ENCODE measurements at regions not wholly inside any gene's neighbourhood (a gene's known extent, or its start where the extent isn't known, plus 50 kb on each side); places are given as distances from the start of the nearest gene placed in this dataset.

GRCh38 chr20:50354721-50355589 is 155.2 kb upstream of the PTPN1 start:
- DNase-seq (ENCODE audit: low read depth) = no peak
- TF ChIP-seq, protein P1, sequence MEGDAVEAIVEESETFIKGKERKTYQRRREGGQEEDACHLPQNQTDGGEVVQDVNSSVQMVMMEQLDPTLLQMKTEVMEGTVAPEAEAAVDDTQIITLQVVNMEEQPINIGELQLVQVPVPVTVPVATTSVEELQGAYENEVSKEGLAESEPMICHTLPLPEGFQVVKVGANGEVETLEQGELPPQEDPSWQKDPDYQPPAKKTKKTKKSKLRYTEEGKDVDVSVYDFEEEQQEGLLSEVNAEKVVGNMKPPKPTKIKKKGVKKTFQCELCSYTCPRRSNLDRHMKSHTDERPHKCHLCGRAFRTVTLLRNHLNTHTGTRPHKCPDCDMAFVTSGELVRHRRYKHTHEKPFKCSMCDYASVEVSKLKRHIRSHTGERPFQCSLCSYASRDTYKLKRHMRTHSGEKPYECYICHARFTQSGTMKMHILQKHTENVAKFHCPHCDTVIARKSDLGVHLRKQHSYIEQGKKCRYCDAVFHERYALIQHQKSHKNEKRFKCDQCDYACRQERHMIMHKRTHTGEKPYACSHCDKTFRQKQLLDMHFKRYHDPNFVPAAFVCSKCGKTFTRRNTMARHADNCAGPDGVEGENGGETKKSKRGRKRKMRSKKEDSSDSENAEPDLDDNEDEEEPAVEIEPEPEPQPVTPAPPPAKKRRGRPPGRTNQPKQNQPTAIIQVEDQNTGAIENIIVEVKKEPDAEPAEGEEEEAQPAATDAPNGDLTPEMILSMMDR (IDR thresholded peaks at IDR 0.05; ENCODE audit: control insufficient read depth, extremely low read depth, insufficient read depth) = no peak
- no peak overlapping the region for H3K4me3 ChIP-seq (ENCODE audit: low read depth, low read length)

DNA sequence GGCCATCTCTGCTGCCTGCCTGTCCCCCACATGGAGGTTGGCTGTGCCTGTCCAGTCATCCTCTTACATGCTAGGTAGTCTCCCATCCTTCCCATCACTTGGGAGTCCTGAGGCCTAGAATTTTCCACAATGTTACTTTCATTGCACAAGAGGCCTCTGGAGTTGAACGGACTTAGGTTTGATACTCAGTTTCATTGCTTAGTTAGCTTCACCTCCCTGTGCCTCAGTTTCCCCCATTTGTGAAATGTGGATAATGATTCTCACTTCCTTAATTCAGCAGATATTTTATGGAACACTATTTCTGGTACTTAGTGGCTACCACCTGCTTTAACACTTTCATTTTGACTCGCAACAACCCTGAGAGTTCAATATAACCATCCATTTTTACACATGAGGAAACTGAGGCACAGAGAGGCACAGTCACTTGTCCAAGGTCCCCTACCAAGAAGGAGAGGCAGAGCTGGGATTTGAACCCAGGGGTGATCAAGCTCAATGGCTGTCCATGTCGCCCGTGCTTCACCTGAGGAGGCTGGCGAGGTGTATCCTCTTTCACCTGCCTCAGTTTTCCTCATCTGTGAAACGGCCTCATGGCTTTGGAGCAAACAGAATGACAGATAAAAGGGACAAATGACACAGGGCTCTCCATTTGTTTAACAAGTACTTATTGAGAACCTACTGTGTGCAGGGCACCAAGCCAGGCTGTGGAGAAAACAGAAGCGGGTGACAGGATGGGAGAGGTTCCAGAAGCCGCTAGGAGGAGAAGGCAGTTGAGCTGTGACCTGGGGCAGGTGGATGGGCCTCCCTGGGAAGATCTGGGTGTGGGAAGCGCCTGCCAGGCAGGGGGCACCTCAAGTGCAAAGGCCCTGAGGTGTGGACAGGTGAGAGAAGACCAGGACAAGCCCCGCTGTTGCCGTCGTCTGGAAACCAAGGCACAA is 154.3 kb upstream of the PTPN1 start:
- TF ChIP-seq, protein P1 (IDR thresholded peaks at IDR 0.05; ENCODE audit: control insufficient read depth, extremely low read depth, insufficient read depth) = no peak
- DNase-seq (ENCODE audit: low read depth) = no peak
- no peak overlapping the region for H3K4me3 ChIP-seq (ENCODE audit: low read depth, low read length)

DNA sequence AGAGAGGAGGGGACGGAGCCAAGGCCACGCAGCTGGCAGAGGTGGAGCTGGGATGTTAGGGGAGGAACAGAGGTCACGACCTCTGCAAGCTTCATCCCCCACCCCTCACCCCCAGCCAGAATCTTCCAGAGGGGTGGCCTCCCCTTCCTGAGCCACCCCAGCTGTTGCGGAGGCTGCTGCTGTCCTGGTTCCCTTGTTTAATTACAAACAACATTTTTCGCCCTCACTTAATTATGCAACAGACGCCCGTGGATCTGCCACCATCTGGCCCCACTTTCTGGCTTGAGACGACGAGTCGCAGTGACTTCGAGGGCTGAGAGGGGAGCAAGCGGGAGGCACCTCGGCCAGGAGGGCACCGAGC is 153.7 kb upstream of the PTPN1 start:
- TF ChIP-seq, protein P1 (IDR thresholded peaks at IDR 0.05; ENCODE audit: control insufficient read depth, extremely low read depth, insufficient read depth) = no peak
- DNase-seq (ENCODE audit: low read depth) = no peak
- H3K4me3 ChIP-seq (ENCODE audit: low read depth, low read length) = no peak overlapping the region

DNA sequence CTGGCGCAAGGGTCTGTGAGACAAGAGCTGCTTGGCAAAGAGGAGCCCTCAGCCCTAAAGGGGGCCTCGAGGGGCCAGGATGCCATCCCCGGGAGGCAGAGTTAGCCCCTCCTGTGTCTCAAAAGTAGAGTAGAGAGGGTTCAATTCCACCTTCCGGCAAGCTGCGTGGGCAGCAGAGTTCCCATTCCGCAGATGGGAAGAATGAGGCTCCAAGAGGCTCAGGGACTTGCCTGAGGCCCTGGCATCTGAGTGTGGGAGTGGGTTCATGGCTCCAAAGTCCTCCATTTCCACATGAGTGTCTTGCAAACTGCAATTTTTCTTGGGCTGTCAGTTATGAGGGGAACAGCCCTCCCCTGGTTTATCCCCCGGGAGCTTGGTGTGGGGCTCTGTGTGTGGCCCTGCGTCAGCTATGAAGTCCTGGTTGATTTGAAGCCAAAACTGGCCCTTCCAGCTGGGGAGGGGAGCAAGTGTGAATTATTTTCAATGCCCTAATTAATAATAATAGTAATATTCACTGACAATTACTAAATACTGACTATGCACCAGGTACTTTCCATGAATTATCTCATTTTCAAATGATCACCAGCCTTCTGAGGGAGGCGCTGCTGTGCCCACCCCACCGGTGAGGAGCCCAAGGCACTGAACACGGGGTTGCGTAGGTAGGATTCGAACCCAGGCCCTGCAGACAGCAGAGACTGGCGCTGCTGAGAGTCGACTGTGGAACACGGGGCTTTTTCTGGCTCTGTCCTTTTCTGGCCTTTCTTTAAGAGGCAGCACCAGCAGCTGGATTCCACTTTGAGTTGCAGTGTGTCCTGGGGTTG is 153.0 kb upstream of the PTPN1 start:
- DNase-seq (ENCODE audit: low read depth) = no peak
- no peak overlapping the region for H3K4me3 ChIP-seq (ENCODE audit: low read depth, low read length)
- TF ChIP-seq, protein P1 (IDR thresholded peaks at IDR 0.05; ENCODE audit: control insufficient read depth, extremely low read depth, insufficient read depth) = no peak

GRCh38 chr20:50357783-50358161 is 152.4 kb upstream of the PTPN1 start:
- DNase-seq (ENCODE audit: low read depth) = no peak
- no peak overlapping the region for H3K4me3 ChIP-seq (ENCODE audit: low read depth, low read length)
- TF ChIP-seq, protein P1 (IDR thresholded peaks at IDR 0.05; ENCODE audit: control insufficient read depth, extremely low read depth, insufficient read depth) = no peak

DNA sequence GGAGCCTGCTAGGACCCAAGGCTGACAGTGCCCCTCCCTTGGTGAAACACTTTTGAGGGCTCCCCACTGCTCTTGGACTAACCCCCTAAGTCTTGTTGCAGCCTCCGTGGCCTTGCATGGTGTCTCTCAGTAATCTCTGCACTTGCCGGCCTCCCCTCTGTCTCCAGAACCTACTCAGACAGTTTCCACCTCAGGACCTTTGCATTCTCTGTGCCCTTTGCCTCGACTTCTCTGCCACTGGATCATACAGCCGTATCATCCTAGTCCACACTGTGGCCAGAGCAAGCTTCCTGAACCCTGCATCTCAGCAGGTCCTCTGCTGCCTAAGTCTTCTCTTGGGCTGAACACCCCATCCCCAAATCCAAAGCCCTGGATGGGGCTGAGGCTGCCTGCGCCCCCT is 152.0 kb upstream of the PTPN1 start:
- no peak for DNase-seq (ENCODE audit: low read depth)
- TF ChIP-seq, protein P1 (IDR thresholded peaks at IDR 0.05; ENCODE audit: control insufficient read depth, extremely low read depth, insufficient read depth) = no peak
- no peak overlapping the region for H3K4me3 ChIP-seq (ENCODE audit: low read depth, low read length)

Measured in LNCaP clone FGC (cell line).